Ovary (tissue), 3 donors: ENCODE measurements at regions not wholly inside any gene's neighbourhood (a gene's known extent, or its start where the extent isn't known, plus 50 kb on each side); places are given as distances from the start of the nearest gene placed in this dataset.

Experiments
- POLR2A ChIP-seq: fragments of 450-650 bp; IDR thresholded peaks from one replicate; pipeline ENCODE4 v1.6.1; 2017; ENCODE audit warnings: antibody characterized with exemption, mild to moderate bottlenecking, moderate library complexity
- TF ChIP-seq, protein P1 (sequence below), 3 donors: fragments of 450-650 bp in 2 of 3; fragments of 200-600 bp in 1 of 3; IDR thresholded peaks; one replicate each; pipeline versions ENCODE4 v1.5.1 to v1.8.0; 2016 to 2022; ENCODE audit warnings: antibody characterized with exemption in 3 of 3, mild to moderate bottlenecking in 1 of 3
- donor health status: DM: no; HTN: no; CAD: no.

DNA sequence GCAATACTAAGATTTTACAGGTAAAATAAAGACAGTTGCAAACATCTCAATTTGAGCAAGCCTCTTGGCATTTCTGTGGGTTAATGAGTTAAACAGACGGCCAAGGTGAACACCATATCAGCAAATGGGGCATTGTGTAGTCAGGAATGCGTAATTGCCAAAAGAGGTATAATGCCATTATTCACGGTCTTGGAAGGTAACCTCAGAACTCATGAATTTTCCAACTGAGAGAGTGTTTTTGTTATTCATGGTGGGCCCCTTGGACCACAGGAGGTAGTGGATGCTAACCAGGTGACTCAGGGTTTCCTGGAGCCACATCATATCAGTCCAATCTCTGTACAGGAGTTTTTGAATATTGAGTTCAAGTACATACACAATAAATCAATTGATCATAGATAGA lies 368.0 kb upstream of the TECRL start:
- TF ChIP-seq, protein P1, sequence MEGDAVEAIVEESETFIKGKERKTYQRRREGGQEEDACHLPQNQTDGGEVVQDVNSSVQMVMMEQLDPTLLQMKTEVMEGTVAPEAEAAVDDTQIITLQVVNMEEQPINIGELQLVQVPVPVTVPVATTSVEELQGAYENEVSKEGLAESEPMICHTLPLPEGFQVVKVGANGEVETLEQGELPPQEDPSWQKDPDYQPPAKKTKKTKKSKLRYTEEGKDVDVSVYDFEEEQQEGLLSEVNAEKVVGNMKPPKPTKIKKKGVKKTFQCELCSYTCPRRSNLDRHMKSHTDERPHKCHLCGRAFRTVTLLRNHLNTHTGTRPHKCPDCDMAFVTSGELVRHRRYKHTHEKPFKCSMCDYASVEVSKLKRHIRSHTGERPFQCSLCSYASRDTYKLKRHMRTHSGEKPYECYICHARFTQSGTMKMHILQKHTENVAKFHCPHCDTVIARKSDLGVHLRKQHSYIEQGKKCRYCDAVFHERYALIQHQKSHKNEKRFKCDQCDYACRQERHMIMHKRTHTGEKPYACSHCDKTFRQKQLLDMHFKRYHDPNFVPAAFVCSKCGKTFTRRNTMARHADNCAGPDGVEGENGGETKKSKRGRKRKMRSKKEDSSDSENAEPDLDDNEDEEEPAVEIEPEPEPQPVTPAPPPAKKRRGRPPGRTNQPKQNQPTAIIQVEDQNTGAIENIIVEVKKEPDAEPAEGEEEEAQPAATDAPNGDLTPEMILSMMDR (IDR thresholded peaks at IDR 0.05), result no peak
- TF ChIP-seq POLR2A, result no peak
